ENCODE measurements at regions not wholly inside any gene's neighbourhood (a gene's known extent, or its start where the extent isn't known, plus 50 kb on each side); places are given as distances from the start of the nearest gene placed in this dataset.

GRCh38 chr20:55528482-55528881, 476.8 kb downstream of the CBLN4 start:
- Mint-ChIP-seq H3K4me1 (peaks cover 20 to 23% of the 10 kb centered on the region in 2 experiments), H3K36me3 (ENCODE audit: insufficient read depth in 1 of 3, low read depth in 3 of 3) (peaks cover 0 to 4% (median 0%) of the 10 kb centered on the region in 3 experiments; a peak in 2 of 7 replicates)

More at GRCh38 chr20:55528482-55528881, 476.8 kb downstream of the CBLN4 start:
- no peak overlapping the region for H3K14ac ChIP-seq (ENCODE audit: insufficient read depth, low read length)
- H3T11ph ChIP-seq (ENCODE audit: low read length): no peak overlapping the region
- no peaks in the 10 kb centered on the region for H3K9me3 Mint-ChIP-seq
- H3K18ac ChIP-seq (ENCODE audit: insufficient read length, low read depth, low read length): no peak overlapping the region
- no peak overlapping the region for H4K91ac ChIP-seq (ENCODE audit: insufficient read length, low read depth, low read length)
- WGBS (ENCODE audit: extremely low coverage, insufficient read length, low lambda C conversion rate): no CpG with 5 or more reads among the region's 3 CpGs
- H3K27me3 ChIP-seq (ENCODE audit: insufficient read depth, low read length): no peaks in the 10 kb centered on the region
- H2AK5ac ChIP-seq (ENCODE audit: insufficient read length, low read length): no peak overlapping the region
- H3K4me2 ChIP-seq (ENCODE audit: insufficient read depth, insufficient read length, low read length): no peak overlapping the region
- no peaks in the 10 kb centered on the region; the same call in 1 of the 2 replicates for H3K4me1 ChIP-seq (ENCODE audit: insufficient read depth, low read length)
- TF ChIP-seq CTCF (conservative IDR thresholded peaks at IDR 0.05): no peak
- H3K56ac ChIP-seq (ENCODE audit: insufficient read length, low read depth, low read length): no peak overlapping the region
- DNase-seq: no peak
- H3K23me2 ChIP-seq (ENCODE audit: insufficient read length, low read depth, low read length, poor library complexity, severe bottlenecking): no peaks in the 10 kb centered on the region
- H3K9me3 ChIP-seq (ENCODE audit: control insufficient read depth, low read depth, low read length): no peaks in the 10 kb centered on the region
- no peak overlapping the region for H3K27ac Mint-ChIP-seq
- H2BK20ac ChIP-seq (ENCODE audit: low read depth, low read length, poor library complexity, severe bottlenecking): no peak overlapping the region
- no peak overlapping the region for H4K8ac ChIP-seq (replicated peaks; ENCODE audit: insufficient read length, low read depth, low read length)
- H2AFZ ChIP-seq (ENCODE audit: low read length): no peak overlapping the region
- H3K9ac ChIP-seq (ENCODE audit: extremely low read depth, insufficient read length, low read length): no peak overlapping the region
- H3K79me2 ChIP-seq (ENCODE audit: insufficient read depth, low read length): no peaks in the 10 kb centered on the region
- no peak overlapping the region for H3K4ac ChIP-seq (ENCODE audit: low read depth, low read length)
- no peak overlapping the region for H4K5ac ChIP-seq (ENCODE audit: insufficient read length, low read depth, low read length)
- H3K27ac ChIP-seq (ENCODE audit: insufficient read length, low read depth, low read length): no peak overlapping the region
- no peak overlapping the region for H2BK12ac ChIP-seq (ENCODE audit: insufficient read length, low read depth, low read length)
- H2BK120ac ChIP-seq (ENCODE audit: low read depth, low read length, poor library complexity, severe bottlenecking): no peak overlapping the region
- no peaks in the 10 kb centered on the region for H3K27me3 Mint-ChIP-seq (ENCODE audit: low read depth)
- no peak overlapping the region for H2BK15ac ChIP-seq (ENCODE audit: low read depth, low read length)
- no peak overlapping the region for H2BK5ac ChIP-seq (ENCODE audit: insufficient read length, low read length)
- no peak overlapping the region for H3K23ac ChIP-seq (ENCODE audit: insufficient read length, low read depth, low read length)
- no peaks in the 10 kb centered on the region for H3K79me1 ChIP-seq (ENCODE audit: insufficient read depth, low read depth, low read length, poor library complexity, severe bottlenecking)
- H3K4me3 Mint-ChIP-seq: no peak overlapping the region
- no peaks in the 10 kb centered on the region for H4K20me1 ChIP-seq (ENCODE audit: control insufficient read depth, insufficient read depth, insufficient read length)

All from H9 (cell line).